ENCODE measurements at regions not wholly inside any gene's neighbourhood (a gene's known extent, or its start where the extent isn't known, plus 50 kb on each side); places are given as distances from the start of the nearest gene placed in this dataset.

DNA sequence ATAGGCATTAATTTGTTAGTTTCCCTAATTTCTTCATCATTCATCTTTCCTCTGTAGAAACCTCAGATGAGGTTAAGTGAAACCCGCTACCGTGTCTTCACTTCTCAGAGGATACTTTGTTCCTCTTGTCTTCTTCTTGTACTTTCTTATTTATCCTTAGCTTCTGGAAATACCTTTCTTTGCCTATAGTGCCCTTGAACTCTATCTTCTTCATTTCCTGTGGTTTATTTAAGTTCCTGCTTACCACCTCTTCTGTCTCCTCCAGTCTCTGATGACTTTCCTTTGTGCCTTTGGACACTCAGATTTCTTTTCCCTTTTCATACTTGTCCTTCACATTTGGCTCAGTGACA, 159.6 kb upstream of the LEF1 start:
- Histone ChIP-seq H3K9me3 (no peaks in the 10 kb centered on the region), H3K36me3 (replicated peaks in 1 of 2; ENCODE audit: control insufficient read depth in 1 of 2, insufficient read depth in 2 of 2, low read length in 1 of 2) (no peaks in the 10 kb centered on the region), H3F3A (replicated peaks; ENCODE audit: insufficient read depth) (no peaks in the 10 kb centered on the region), H3K4me3 (ENCODE audit: low read depth in 2 of 2, low read length in 1 of 2) (no peak overlapping the region), H4K20me1 (ENCODE audit: insufficient read depth) (no peaks in the 10 kb centered on the region), H3K9ac (no peak overlapping the region), H2AFZ (ENCODE audit: low read depth) (no peak overlapping the region), H3K9me2 (no peaks in the 10 kb centered on the region), H3K79me2 (ENCODE audit: insufficient read depth) (no peaks in the 10 kb centered on the region), H3K27me3 (ENCODE audit: insufficient read depth) (no peaks in the 10 kb centered on the region; the same call in 1 of the 2 replicates), H3K27ac (ENCODE audit: low read depth in 2 of 2, low read length in 1 of 2) (no peak overlapping the region), H3K4me1 (ENCODE audit: control insufficient read depth in 1 of 2, insufficient read depth in 2 of 2, low read depth in 1 of 2, low read length in 1 of 2) (no peaks in the 10 kb centered on the region), H3K4me2 (no peak overlapping the region)
- WGBS (ENCODE audit: low lambda C conversion rate): 53% methylated on average over 2 of the region's 2 CpGs
- TF ChIP-seq FOXM1 (IDR thresholded peaks at IDR 0.05; ENCODE audit: low read depth) (no peak), POLR2AphosphoS5 (IDR thresholded peaks at IDR 0.05; ENCODE audit: low read depth, low read length) (no peak), TAF1 (IDR thresholded peaks at IDR 0.05; ENCODE audit: borderline replicate concordance, low read depth, low read length) (no peak), ELF1 (IDR thresholded peaks at IDR 0.05) (no peak), RCOR1 (IDR thresholded peaks at IDR 0.05; ENCODE audit: low read length) (no peak), MEF2A (IDR thresholded peaks at IDR 0.05; ENCODE audit: borderline replicate concordance, low read depth) (no peak)
- TF ChIP-seq, protein P1, sequence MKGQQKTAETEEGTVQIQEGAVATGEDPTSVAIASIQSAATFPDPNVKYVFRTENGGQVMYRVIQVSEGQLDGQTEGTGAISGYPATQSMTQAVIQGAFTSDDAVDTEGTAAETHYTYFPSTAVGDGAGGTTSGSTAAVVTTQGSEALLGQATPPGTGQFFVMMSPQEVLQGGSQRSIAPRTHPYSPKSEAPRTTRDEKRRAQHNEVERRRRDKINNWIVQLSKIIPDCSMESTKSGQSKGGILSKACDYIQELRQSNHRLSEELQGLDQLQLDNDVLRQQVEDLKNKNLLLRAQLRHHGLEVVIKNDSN (IDR thresholded peaks at IDR 0.05; ENCODE audit: borderline replicate concordance, low read depth): no peak
- DNase-seq: no peak
- ChIA-PET POLR2A (no interaction called here), CTCF (no interaction called here)

GRCh38 chr4:108327642-108328382, 159.1 kb upstream of the LEF1 start:
- Histone ChIP-seq H2AFZ (ENCODE audit: low read depth) (no peak overlapping the region), H3K4me3 (ENCODE audit: low read depth in 2 of 2, low read length in 1 of 2) (no peak overlapping the region), H3K79me2 (ENCODE audit: insufficient read depth) (no peaks in the 10 kb centered on the region), H3K4me1 (ENCODE audit: control insufficient read depth in 1 of 2, insufficient read depth in 2 of 2, low read depth in 1 of 2, low read length in 1 of 2) (no peaks in the 10 kb centered on the region), H3K9me3 (no peaks in the 10 kb centered on the region), H3K4me2 (no peak overlapping the region), H3F3A (replicated peaks; ENCODE audit: insufficient read depth) (no peaks in the 10 kb centered on the region), H3K9ac (no peak overlapping the region), H3K27ac (ENCODE audit: low read depth in 2 of 2, low read length in 1 of 2) (no peak overlapping the region), H3K27me3 (ENCODE audit: insufficient read depth) (no peaks in the 10 kb centered on the region; the same call in 1 of the 2 replicates), H3K9me2 (no peaks in the 10 kb centered on the region), H3K36me3 (replicated peaks in 1 of 2; ENCODE audit: control insufficient read depth in 1 of 2, insufficient read depth in 2 of 2, low read length in 1 of 2) (no peaks in the 10 kb centered on the region), H4K20me1 (ENCODE audit: insufficient read depth) (no peaks in the 10 kb centered on the region)
- POLR2A ChIA-PET: no interaction called here
- CTCF ChIA-PET: no interaction called here
- TF ChIP-seq TCF12 (IDR thresholded peaks at IDR 0.05) (no peak), RCOR1 (IDR thresholded peaks at IDR 0.05; ENCODE audit: low read length) (no peak), TEAD4 (IDR thresholded peaks at IDR 0.05; ENCODE audit: borderline replicate concordance, insufficient read depth) (no peak), MXI1 (IDR thresholded peaks at IDR 0.05; ENCODE audit: low read depth, low read length) (no peak), GATA2 (CRISPR knock-in tag; IDR thresholded peaks at IDR 0.05) (no peak), FOXM1 (IDR thresholded peaks at IDR 0.05; ENCODE audit: low read depth) (no peak), RFX5 (IDR thresholded peaks at IDR 0.05; ENCODE audit: low read length) (no peak), YY1 (IDR thresholded peaks at IDR 0.05; ENCODE audit: low read depth) (no peak), FOSL2 (IDR thresholded peaks at IDR 0.05; ENCODE audit: borderline replicate concordance, low read depth) (no peak), NFIC (IDR thresholded peaks at IDR 0.05; ENCODE audit: borderline replicate concordance) (no peak), MEF2A (IDR thresholded peaks at IDR 0.05; ENCODE audit: borderline replicate concordance, low read depth) (no peak), SMC3 (IDR thresholded peaks at IDR 0.05; ENCODE audit: low read depth, low read length) (no peak), TAF1 (IDR thresholded peaks at IDR 0.05; ENCODE audit: borderline replicate concordance, low read depth, low read length) (no peak), CHD2 (IDR thresholded peaks at IDR 0.05; ENCODE audit: low read length, partially characterized antibody) (no peak), SIN3A (IDR thresholded peaks at IDR 0.05; ENCODE audit: borderline replicate concordance, low read depth, low read length) (no peak), REST (IDR thresholded peaks at IDR 0.05; ENCODE audit: low read depth, low read length) (no peak), RXRA (IDR thresholded peaks at IDR 0.05; ENCODE audit: borderline replicate concordance, low read depth) (no peak)
- TF ChIP-seq, protein P2, sequence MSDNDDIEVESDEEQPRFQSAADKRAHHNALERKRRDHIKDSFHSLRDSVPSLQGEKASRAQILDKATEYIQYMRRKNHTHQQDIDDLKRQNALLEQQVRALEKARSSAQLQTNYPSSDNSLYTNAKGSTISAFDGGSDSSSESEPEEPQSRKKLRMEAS (IDR thresholded peaks at IDR 0.05; ENCODE audit: low read depth): no peak
- TF ChIP-seq, protein P3, sequence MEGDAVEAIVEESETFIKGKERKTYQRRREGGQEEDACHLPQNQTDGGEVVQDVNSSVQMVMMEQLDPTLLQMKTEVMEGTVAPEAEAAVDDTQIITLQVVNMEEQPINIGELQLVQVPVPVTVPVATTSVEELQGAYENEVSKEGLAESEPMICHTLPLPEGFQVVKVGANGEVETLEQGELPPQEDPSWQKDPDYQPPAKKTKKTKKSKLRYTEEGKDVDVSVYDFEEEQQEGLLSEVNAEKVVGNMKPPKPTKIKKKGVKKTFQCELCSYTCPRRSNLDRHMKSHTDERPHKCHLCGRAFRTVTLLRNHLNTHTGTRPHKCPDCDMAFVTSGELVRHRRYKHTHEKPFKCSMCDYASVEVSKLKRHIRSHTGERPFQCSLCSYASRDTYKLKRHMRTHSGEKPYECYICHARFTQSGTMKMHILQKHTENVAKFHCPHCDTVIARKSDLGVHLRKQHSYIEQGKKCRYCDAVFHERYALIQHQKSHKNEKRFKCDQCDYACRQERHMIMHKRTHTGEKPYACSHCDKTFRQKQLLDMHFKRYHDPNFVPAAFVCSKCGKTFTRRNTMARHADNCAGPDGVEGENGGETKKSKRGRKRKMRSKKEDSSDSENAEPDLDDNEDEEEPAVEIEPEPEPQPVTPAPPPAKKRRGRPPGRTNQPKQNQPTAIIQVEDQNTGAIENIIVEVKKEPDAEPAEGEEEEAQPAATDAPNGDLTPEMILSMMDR (IDR thresholded peaks at IDR 0.05): no peak
- DNase-seq: no peak
- 30% methylated on average over 7 of the region's 7 CpGs for WGBS (ENCODE audit: low lambda C conversion rate)
